GM06990 (cell line): ENCODE measurements at regions not wholly inside any gene's neighbourhood (a gene's known extent, or its start where the extent isn't known, plus 50 kb on each side); places are given as distances from the start of the nearest gene placed in this dataset.

Experiments used
- DNase-seq: peaks from one replicate; pipeline ENCODE4 v3.0.0-alpha.2; 2011; ENCODE audit not compliant: insufficient read length; ENCODE audit errors: extremely low read depth
- H3K27me3 ChIP-seq: replicated peaks from 2 replicates; pipeline ENCODE4 v1.6.0; 2011; ENCODE audit warnings: low read length; ENCODE audit not compliant: control insufficient read depth, insufficient read depth
- H3K36me3 ChIP-seq: 2 replicates; pipeline ENCODE4 v1.5.1; 2011; ENCODE audit warnings: low read length; ENCODE audit not compliant: control insufficient read depth, insufficient read depth
- H3K4me3 ChIP-seq: replicated peaks from 2 replicates; pipeline ENCODE4 v1.5.1; 2011; ENCODE audit warnings: low read depth, mild to moderate bottlenecking, control low read depth, low read length
- CTCF ChIP-seq: IDR thresholded peaks from 2 replicates; pipeline ENCODE4 v1.5.1; 2011; ENCODE audit warnings: low read length, control low read depth, mild to moderate bottlenecking, inconsistent platforms; ENCODE audit not compliant: insufficient read depth, poor library complexity, severe bottlenecking

GRCh38 chr5:123802298-123802951, 290.4 kb downstream of the CSNK1G3 start:
- no peaks in the 10 kb centered on the region for H3K27me3 ChIP-seq
- H3K36me3 ChIP-seq, result no peaks in the 10 kb centered on the region
- no peak for TF ChIP-seq CTCF
- H3K4me3 ChIP-seq, result no peak overlapping the region
- DNase-seq, result no peak

DNA sequence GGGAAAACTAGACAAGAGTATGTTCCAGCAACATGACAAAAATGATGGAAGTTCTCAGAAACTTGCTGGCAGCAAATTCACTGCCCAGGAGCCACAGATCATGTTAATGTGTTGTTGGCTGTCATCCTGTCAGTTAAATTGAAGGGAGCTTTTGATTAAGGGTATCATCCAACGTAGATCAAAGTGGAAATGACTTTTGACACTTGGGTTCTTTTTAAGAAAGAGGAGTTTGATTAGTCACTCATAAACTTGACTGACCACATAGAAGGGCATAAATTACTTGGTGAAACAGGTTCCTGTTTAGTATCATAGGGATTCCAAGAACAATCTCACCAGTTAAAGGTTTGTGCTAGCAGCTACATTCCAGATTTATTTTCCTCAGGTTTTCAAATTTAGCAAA, 288.7 kb downstream of the CSNK1G3 start:
- no peak for DNase-seq

GRCh38 chr5:123795688-123796087, 283.7 kb downstream of the CSNK1G3 start:
- H3K27me3 ChIP-seq, result no peaks in the 10 kb centered on the region
- no peak for DNase-seq
- no peak for TF ChIP-seq CTCF
- H3K4me3 ChIP-seq, result no peak overlapping the region
- H3K36me3 ChIP-seq, result no peaks in the 10 kb centered on the region

More for the DNA sequence above, 288.7 kb downstream of the CSNK1G3 start:
- H3K4me3 ChIP-seq, result no peak overlapping the region
- no peaks in the 10 kb centered on the region for H3K27me3 ChIP-seq
- no peak for TF ChIP-seq CTCF
- no peaks in the 10 kb centered on the region for H3K36me3 ChIP-seq

- no peak for DNase-seq
- no peaks in the 10 kb centered on the region for H3K36me3 ChIP-seq
- no peak for TF ChIP-seq CTCF
- no peak overlapping the region for H3K4me3 ChIP-seq
- no peaks in the 10 kb centered on the region for H3K27me3 ChIP-seq
Observed at GRCh38 chr5:123790226-123790625, 278.2 kb downstream of the CSNK1G3 start.

- Histone ChIP-seq H3K27me3 (no peaks in the 10 kb centered on the region), H3K36me3 (no peaks in the 10 kb centered on the region), H3K4me3 (no peak overlapping the region)
- no peak for DNase-seq
- no peak for TF ChIP-seq CTCF
Observed at GRCh38 chr5:123787635-123788034, 275.7 kb downstream of the CSNK1G3 start.

DNA sequence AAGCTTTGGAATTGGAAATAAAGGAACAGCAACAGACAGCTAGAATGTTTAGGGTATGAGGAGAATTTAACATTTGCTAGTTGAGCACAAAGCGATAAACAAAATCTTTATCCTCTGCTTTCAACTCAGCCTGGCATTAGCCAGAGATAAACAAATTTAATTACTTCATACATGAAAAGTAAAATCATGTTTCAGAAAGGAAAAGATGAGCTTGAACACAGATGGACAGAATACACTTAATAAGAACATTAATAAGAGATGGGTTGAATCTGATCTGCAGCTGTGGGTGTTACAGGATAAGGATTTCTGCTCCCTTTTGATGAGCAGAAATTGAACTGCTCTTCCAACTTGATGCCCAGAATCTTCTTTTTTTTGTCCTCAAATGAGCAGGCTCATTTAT, 275.2 kb downstream of the CSNK1G3 start:
- TF ChIP-seq CTCF, result no peak
- H3K27me3 ChIP-seq, result no peaks in the 10 kb centered on the region
- H3K4me3 ChIP-seq, result no peak overlapping the region
- no peak for DNase-seq
- no peaks in the 10 kb centered on the region for H3K36me3 ChIP-seq
